IPS DF 6.9 (cell line): ENCODE measurements at regions not wholly inside any gene's neighbourhood (a gene's known extent, or its start where the extent isn't known, plus 50 kb on each side); places are given as distances from the start of the nearest gene placed in this dataset.
A peak's percentile ranks its signal among the peaks of the same experiment; 100 is the strongest.
"Not testable (repeated sequence)": the region's sequence is repeated elsewhere in the genome, so short reads cannot be mapped to it uniquely, and the experiment has no call there.

Experiments
- DNase-seq: peaks from one replicate; pipeline ENCODE4 v3.0.0-alpha.2; 2013; ENCODE audit warnings: low read depth, low spot score
- H3K27ac ChIP-seq: one replicate; pipeline ENCODE4 v1.5.1; 2013; ENCODE audit warnings: low read length, control low read depth
- H3K27me3 ChIP-seq: 2 replicates; pipeline ENCODE4 v1.6.1; 2013; ENCODE audit warnings: mild to moderate bottlenecking, low read length; ENCODE audit not compliant: control insufficient read depth, insufficient read depth
- H3K36me3 ChIP-seq: 2 replicates; pipeline ENCODE4 v1.6.1; 2013; ENCODE audit warnings: low read length; ENCODE audit not compliant: control insufficient read depth, insufficient read depth
- H3K4me1 ChIP-seq: 2 replicates; pipeline ENCODE4 v1.6.1; 2013; ENCODE audit warnings: low read length; ENCODE audit not compliant: control insufficient read depth, insufficient read depth
- H3K4me3 ChIP-seq: 2 replicates; pipeline ENCODE4 v1.5.1; 2013; ENCODE audit warnings: mild to moderate bottlenecking, low read length
- H3K9me3 ChIP-seq: 2 replicates; pipeline ENCODE4 v1.6.1; 2013; ENCODE audit warnings: low read length, inconsistent platforms; ENCODE audit not compliant: control insufficient read depth, insufficient read depth
- WGBS: extraction: QIAGEN DNeasy Blood & Tissue Kit; methylation state at CpG from one replicate; pipeline ENCODE4 v1.1.7; 2013; ENCODE audit warnings: mixed read lengths, missing lambda C conversion rate; ENCODE audit not compliant: insufficient read length, insufficient coverage; 5-methylcytosine and 5-hydroxymethylcytosine counted together

DNA sequence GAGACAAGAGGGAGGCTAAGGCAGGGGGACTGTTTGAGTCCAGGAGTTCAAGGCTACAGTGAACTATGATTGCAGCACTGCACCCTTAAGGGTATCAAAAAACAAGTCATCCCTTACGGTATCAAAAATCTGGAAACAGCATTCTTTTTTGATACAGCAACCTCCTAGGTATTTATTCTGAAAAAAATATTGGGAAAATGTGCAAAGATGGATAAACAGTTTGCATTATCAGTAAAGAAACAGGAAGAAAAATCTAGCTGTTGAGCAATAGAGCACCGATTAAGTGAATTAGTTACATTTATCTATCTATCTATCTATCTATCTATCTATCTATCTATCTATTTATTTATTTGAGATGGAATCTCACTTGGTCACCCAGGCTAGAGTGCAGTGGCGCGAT is 56.7 kb upstream of the SCAF4 start:
- H3K27ac ChIP-seq: no peak overlapping the region
- no peaks in the 10 kb centered on the region for H3K4me1 ChIP-seq
- no peaks in the 10 kb centered on the region for H3K9me3 ChIP-seq
- no peak overlapping the region for H3K4me3 ChIP-seq
- H3K27me3 ChIP-seq: no peaks in the 10 kb centered on the region
- no peaks in the 10 kb centered on the region for H3K36me3 ChIP-seq
- no peak for DNase-seq
- no CpG with 5 or more reads among the region's 4 CpGs for WGBS

DNA sequence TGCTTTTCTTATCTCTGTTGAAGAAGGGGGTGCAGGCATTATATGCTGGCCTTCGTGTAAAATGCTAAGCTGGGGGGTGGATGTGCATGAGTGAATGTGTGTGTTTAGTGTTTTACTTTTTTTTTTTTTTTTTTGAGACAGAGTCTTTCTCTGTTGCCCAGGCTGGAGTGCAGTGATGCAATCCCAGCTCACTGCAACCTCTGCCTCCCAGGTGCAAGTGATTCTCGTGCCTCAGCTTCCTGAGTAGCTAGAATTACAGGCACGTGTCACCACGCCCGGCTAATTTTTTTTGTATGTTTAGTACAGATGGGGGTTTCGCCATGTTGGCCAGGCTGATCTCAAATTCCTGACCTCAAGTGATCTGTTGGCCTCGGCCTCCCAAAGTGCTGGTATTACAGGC is 55.8 kb upstream of the SCAF4 start:
- no CpG with 5 or more reads among the region's 7 CpGs for WGBS
- DNase-seq, H3K27me3 ChIP-seq, H3K9me3 ChIP-seq, H3K27ac ChIP-seq, H3K4me3 ChIP-seq, H3K4me1 ChIP-seq, H3K36me3 ChIP-seq: not testable (repeated sequence)

DNA sequence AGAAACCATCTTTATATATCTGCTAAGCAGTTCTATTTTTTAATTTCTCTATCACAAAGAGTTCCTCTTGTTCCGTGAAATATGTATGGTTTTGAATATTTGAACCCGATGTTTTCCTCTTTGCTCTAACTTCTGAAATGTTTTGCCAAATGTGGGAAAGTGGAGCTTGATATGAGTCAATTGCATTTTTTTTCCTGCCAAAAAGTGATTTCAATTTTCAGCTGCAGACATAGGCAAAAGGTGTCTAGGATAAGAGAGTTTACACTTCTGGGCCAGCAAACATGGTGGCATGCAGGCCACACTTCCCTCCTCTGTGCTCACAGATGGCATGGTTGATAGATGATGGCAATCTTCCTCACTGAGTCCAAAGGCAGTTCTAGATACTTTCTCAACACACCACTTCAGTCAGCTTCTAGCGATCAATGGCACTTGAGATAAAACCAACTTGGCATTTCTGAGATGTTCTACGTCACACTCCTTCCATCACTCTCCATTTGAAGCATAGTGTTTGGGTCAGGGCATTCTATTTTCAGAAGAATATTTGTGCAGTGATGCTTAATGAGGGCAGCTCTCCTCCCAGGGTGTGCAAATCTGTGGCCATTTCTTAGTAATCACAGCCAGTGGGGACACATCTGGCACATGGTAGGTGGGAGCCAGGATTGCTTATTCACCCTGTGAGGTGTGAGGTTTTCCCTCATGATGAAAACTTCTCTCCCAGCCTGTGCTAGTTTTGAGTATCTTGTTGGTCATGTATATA is 54.4 kb upstream of the SCAF4 start:
- no peaks in the 10 kb centered on the region for H3K36me3 ChIP-seq
- no peaks in the 10 kb centered on the region for H3K4me1 ChIP-seq
- no peak overlapping the region for H3K4me3 ChIP-seq
- no CpG with 5 or more reads among the region's 4 CpGs for WGBS
- H3K27ac ChIP-seq: no peak overlapping the region
- no peak for DNase-seq
- no peaks in the 10 kb centered on the region for H3K27me3 ChIP-seq
- H3K9me3 ChIP-seq: no peaks in the 10 kb centered on the region

DNA sequence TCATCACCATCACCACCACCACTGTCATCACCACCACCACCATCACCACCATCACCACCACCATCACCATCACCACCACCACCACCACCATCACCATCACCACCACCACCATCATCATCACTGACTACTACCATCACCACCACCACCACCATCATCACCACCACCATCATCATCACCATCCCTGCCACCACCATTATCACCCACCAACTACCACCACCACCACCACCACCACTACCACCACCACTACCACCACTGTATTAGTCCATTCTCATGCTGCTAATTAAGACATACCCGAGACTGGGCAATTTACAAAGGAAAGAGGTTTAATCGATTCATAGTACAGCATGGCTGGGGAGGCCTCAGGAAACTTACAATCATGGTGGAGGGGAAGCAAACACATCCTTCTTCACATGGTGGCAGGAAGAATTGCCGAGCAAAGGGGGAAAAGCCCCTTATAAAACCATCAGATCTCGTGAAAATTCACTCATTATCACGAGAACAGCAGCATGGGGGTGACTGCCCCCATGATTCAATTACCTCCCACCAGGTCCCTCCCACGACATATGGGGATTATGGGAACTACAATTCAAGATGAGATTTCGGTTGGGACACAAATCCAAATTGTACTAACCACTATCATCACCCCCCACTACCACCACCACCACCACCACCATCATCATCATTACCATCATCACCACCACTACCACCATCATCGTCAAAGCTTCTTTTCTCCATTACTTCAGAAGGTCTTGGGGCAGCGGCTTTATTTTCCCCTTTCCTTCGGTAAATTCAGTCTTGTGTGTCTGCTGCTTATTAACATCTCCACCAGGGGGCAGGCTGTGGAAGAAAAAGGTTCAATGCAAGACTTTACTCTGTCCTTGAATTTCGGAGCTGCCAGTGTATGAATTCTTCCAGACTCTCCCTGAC is 53.6 kb upstream of the SCAF4 start:
- WGBS: no CpG with 5 or more reads among the region's 11 CpGs
- DNase-seq: peak; percentile 52
- not testable (repeated sequence) for H3K4me1 ChIP-seq, H3K27ac ChIP-seq, H3K9me3 ChIP-seq, H3K27me3 ChIP-seq, H3K36me3 ChIP-seq, H3K4me3 ChIP-seq

DNA sequence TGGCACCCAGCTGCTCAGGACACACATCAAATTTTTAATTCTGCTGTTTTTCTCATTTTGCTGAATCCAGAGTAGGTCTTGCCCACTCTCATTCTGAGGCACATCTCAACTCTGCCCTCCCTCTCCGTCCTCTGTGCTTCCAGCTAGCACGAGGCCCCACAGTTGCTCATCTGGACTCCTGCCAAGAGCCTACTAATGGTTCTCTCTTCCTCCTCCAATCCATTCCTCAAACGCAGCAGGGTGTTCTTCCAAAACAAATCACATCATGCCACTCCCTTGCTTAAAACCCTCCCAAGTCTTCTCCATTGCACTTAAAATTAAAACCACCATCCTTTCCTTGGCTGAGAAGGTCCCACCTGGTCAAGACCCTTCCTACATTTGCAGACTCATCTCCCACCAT is 49.8 kb upstream of the SCAF4 start:
- no peak overlapping the region for H3K27ac ChIP-seq
- no peak for DNase-seq
- no peaks in the 10 kb centered on the region for H3K27me3 ChIP-seq
- H3K4me3 ChIP-seq: no peak overlapping the region
- WGBS: no CpG with 5 or more reads among the region's 3 CpGs
- no peaks in the 10 kb centered on the region for H3K4me1 ChIP-seq
- no peaks in the 10 kb centered on the region for H3K9me3 ChIP-seq
- no peaks in the 10 kb centered on the region for H3K36me3 ChIP-seq
